WI38 (cell line): ENCODE measurements at regions not wholly inside any gene's neighbourhood (a gene's known extent, or its start where the extent isn't known, plus 50 kb on each side); places are given as distances from the start of the nearest gene placed in this dataset.

Experiments used
- H3K4me3 ChIP-seq: 2 replicates; pipeline ENCODE4 v1.5.1; 2011; ENCODE audit warnings: low read depth, mild to moderate bottlenecking, control low read depth, low read length
- CTCF ChIP-seq: IDR thresholded peaks from 2 replicates; pipeline ENCODE4 v1.5.1; 2012; ENCODE audit warnings: low read depth, mild to moderate bottlenecking, control low read depth, low read length

GRCh38 chr4:179803857-179804256, 2361.6 kb upstream of the AGA start:
- no peak overlapping the region for H3K4me3 ChIP-seq
- TF ChIP-seq CTCF, result no peak

- no peak for TF ChIP-seq CTCF
- no peak overlapping the region for H3K4me3 ChIP-seq
These were observed 2362.2 kb upstream of the AGA start for GRCh38 chr4:179804440-179804839.

DNA sequence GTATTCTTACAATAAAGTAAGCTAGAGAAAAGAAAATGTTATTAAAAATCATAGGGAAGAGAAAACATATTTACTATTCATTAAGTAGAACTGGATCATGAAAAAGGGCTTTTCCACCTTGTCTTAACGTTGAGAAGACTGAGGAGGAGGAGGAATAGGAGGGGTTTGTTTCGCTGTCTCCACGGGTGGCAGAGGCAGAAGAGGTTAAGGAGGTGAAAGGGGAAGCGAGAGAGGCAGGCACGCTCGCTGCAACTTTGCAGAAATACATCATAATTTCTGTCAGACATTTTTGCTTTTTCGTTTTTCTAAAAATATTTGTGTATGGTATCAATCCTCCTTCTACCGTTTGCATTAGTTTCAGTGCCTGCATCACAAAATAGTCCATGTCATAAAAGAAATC, 2375.1 kb upstream of the AGA start:
- TF ChIP-seq CTCF, result no peak
- no peak overlapping the region for H3K4me3 ChIP-seq

DNA sequence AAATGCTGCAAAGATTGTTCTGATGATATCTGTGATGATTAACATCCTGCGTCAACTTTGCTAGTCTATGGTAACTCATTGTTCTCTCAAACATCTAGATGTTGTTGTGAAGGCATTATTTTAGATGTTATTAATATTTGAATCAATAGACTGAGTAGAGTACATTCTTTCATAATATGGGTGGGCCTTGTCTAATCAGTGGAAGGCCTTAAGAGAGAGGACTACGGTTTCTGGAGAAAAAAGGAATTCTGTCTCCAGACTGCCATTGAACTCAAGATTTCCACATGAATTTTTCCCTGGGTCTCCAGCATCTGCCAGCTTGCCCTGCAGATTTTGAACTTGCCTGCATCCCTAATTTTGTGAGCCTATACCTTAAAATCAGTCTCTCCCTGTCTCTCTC, 2381.1 kb upstream of the AGA start:
- no peak overlapping the region for H3K4me3 ChIP-seq
- TF ChIP-seq CTCF, result no peak

DNA sequence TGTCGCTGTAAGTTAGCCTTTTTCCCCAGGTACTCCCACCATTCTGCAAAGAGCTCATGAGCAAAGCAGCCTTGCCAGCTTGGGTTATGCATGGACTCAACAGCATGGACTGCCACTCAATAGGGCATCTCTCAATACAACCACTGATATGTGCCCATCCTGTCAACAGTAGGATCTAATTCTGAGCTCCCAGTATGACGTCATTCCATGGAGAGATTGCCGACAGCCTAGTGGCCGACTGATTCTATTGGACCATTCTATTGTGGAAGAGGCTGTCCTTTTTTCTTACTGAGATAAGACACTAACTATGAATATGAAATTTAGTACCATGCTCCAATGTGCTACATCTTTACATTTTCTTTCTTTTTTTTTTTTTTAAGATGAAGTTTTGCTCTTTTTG, 2389.0 kb upstream of the AGA start:
- TF ChIP-seq CTCF, result no peak
- H3K4me3 ChIP-seq, result no peak overlapping the region

GRCh38 chr4:179836179-179837075, 2394.2 kb upstream of the AGA start:
- no peak overlapping the region for H3K4me3 ChIP-seq
- TF ChIP-seq CTCF, result no peak

DNA sequence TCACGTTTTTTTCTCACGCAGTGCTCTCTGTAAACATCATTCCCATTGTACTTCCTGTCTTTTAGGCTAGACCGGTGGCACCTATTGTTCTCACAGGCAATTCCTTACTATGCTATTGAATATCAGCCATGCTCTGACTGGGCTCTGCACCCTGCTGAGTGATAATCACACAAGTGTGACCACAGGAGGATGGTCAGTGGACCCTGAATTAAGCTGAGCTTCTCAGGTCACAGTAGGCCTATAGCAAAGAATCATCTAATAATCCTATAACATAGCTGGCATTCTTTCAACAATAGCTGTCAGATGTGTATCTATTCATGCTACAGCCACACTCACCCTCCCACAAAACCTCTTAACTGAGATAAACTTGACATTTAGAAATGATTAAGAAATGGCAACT, 2399.8 kb upstream of the TENM3 start:
- H3K4me3 ChIP-seq, result no peak overlapping the region
- TF ChIP-seq CTCF, result no peak
